GM12874 (cell line): ENCODE measurements at regions not wholly inside any gene's neighbourhood (a gene's known extent, or its start where the extent isn't known, plus 50 kb on each side); places are given as distances from the start of the nearest gene placed in this dataset.

Experiments used
- CTCF ChIP-seq: IDR thresholded peaks from 2 replicates; pipeline ENCODE4 v1.5.1; 2011; ENCODE audit warnings: low read depth, mild to moderate bottlenecking, control low read depth, low read length, moderate library complexity; ENCODE audit not compliant: insufficient read depth

GRCh38 chr11:71081704-71082230 lies 170.6 kb downstream of the SHANK2 start:
- TF ChIP-seq CTCF, result no peak

- TF ChIP-seq CTCF, result peak; percentile 86
Observed at GRCh38 chr11:71080239-71081097, 171.9 kb downstream of the SHANK2 start.

GRCh38 chr11:71079795-71080194 lies 172.6 kb downstream of the SHANK2 start:
- no peak for TF ChIP-seq CTCF

GRCh38 chr11:71078482-71078881 lies 173.9 kb downstream of the SHANK2 start:
- no peak for TF ChIP-seq CTCF

GRCh38 chr11:71076525-71077304 lies 175.7 kb downstream of the SHANK2 start:
- TF ChIP-seq CTCF, result no peak

GRCh38 chr11:71075871-71076420 lies 176.4 kb downstream of the SHANK2 start:
- TF ChIP-seq CTCF, result no peak
